IMR-90 (cell line): ENCODE measurements at regions not wholly inside any gene's neighbourhood (a gene's known extent, or its start where the extent isn't known, plus 50 kb on each side); places are given as distances from the start of the nearest gene placed in this dataset.

Source experiments
- ATAC-seq: fragments of 200-7000 bp; cut with Tn5 transposase; 2 replicates; pipeline ENCODE4 v1.9.1; 2020; ENCODE audit warnings: low read depth, mild to moderate bottlenecking, moderate library complexity
- BruUV-seq: library from RNA; stranded (reverse); fragments of 400-500 nt; replicated peaks from 2 replicates; lab custom pipeline; 2021; lab: Mats Ljungman, UMichigan
- CTCF ChIA-PET: fragments of 300-600 bp; formaldehyde crosslinking; extraction: SDS; loops from one replicate; lab custom pipeline; 2021; ENCODE audit warnings: antibody characterized with exemption; lab: Yijun Ruan, JAX
- POLR2A ChIA-PET: fragments of 300-600 bp; sonication (Branson Sonifier 250); formaldehyde crosslinking; loops from one replicate; lab custom pipeline; 2022; ENCODE audit warnings: antibody characterized with exemption; ENCODE audit not compliant: unreplicated experiment; lab: Charles Lee
- DNase-seq: peaks from one replicate; pipeline ENCODE4 v3.0.0; 2013
- H2AFZ ChIP-seq: replicated peaks from 2 replicates; pipeline ENCODE3; 2013; ENCODE audit warnings: low read length, mild to moderate bottlenecking; ENCODE audit not compliant: poor library complexity
- H2AK5ac ChIP-seq: 2 replicates; pipeline ENCODE4 v1.6.1; 2013; ENCODE audit warnings: low read depth, low read length, inconsistent platforms
- H2AK9ac ChIP-seq: replicated peaks from 2 replicates; pipeline ENCODE3; 2013; ENCODE audit warnings: mild to moderate bottlenecking, low read depth, low read length, moderate library complexity; ENCODE audit not compliant: poor library complexity
- H2BK120ac ChIP-seq: 2 replicates; pipeline ENCODE4 v1.6.1; 2013; ENCODE audit warnings: low read depth, low read length, inconsistent platforms
- H2BK15ac ChIP-seq: 3 replicates; pipeline ENCODE4 v1.6.1; 2013; ENCODE audit warnings: low read depth, low read length, inconsistent platforms
- H2BK20ac ChIP-seq: 2 replicates; pipeline ENCODE4 v1.6.1; 2013; ENCODE audit warnings: low read depth, mild to moderate bottlenecking, inconsistent platforms, low read length, moderate library complexity
- H2BK5ac ChIP-seq: 2 replicates; pipeline ENCODE4 v1.6.1; 2013; ENCODE audit warnings: mild to moderate bottlenecking, low read depth, low read length, inconsistent platforms; ENCODE audit not compliant: poor library complexity, severe bottlenecking
- H3K14ac ChIP-seq: replicated peaks from 2 replicates; pipeline ENCODE4 v1.6.1; 2013; ENCODE audit warnings: low read depth, low read length, inconsistent platforms
- H3K18ac ChIP-seq: 2 replicates; pipeline ENCODE4 v1.6.1; 2013; ENCODE audit warnings: low read depth, low read length, control low read depth
- H3K23ac ChIP-seq: 2 replicates; pipeline ENCODE4 v1.6.1; 2013; ENCODE audit warnings: low read depth, low read length, inconsistent platforms
- H3K27ac ChIP-seq: 2 replicates; pipeline ENCODE4 v1.5.1; 2013; ENCODE audit warnings: mild to moderate bottlenecking, control low read depth, low read length; ENCODE audit not compliant: insufficient read depth
- H3K27me3 ChIP-seq: 2 replicates; pipeline ENCODE4 v1.6.1; 2013; ENCODE audit warnings: low read length; ENCODE audit not compliant: control insufficient read depth, insufficient read depth
- H3K36me3 ChIP-seq: 2 replicates; pipeline ENCODE4 v1.6.1; 2013; ENCODE audit warnings: low read length, mixed read lengths; ENCODE audit not compliant: control insufficient read depth, insufficient read depth
- H3K4ac ChIP-seq: 2 replicates; pipeline ENCODE4 v1.6.1; 2013; ENCODE audit warnings: low read depth, low read length, inconsistent platforms
- H3K4me1 ChIP-seq: 2 replicates; pipeline ENCODE4 v1.6.1; 2013; ENCODE audit warnings: low read length, mixed read lengths; ENCODE audit not compliant: control insufficient read depth, insufficient read depth
- H3K4me2 ChIP-seq: 2 replicates; pipeline ENCODE4 v1.6.1; 2013; ENCODE audit warnings: low read depth, mild to moderate bottlenecking, control low read depth, low read length, moderate library complexity
- H3K4me3 ChIP-seq: 2 replicates; pipeline ENCODE4 v1.5.1; 2013; ENCODE audit warnings: low read depth, mild to moderate bottlenecking, control low read depth, low read length, moderate library complexity; ENCODE audit not compliant: insufficient read depth
- H3K56ac ChIP-seq: 2 replicates; pipeline ENCODE4 v1.6.1; 2013; ENCODE audit warnings: low read length, inconsistent platforms; ENCODE audit not compliant: insufficient read depth; ENCODE audit errors: extremely low read depth
- H3K79me1 ChIP-seq, 2 experiments: 2 replicates each; pipeline ENCODE4 v1.6.1; 2013; ENCODE audit warnings: low read length in 2 of 2, inconsistent platforms in 1 of 2, low read depth in 1 of 2
- H3K9ac ChIP-seq: 2 replicates; pipeline ENCODE4 v1.6.1; 2013; ENCODE audit warnings: low read depth, low read length, control low read depth
- H3K9me1 ChIP-seq: 2 replicates; pipeline ENCODE4 v1.6.1; 2013; ENCODE audit warnings: low read length, inconsistent platforms; ENCODE audit not compliant: insufficient read depth
- H3K9me3 ChIP-seq: 2 replicates; pipeline ENCODE4 v1.6.1; 2013; ENCODE audit warnings: low read length; ENCODE audit not compliant: control insufficient read depth, insufficient read depth
- H4K20me1 ChIP-seq: 2 replicates; pipeline ENCODE4 v1.6.1; 2013; ENCODE audit warnings: low read length, inconsistent platforms; ENCODE audit not compliant: insufficient read depth
- H4K5ac ChIP-seq: 2 replicates; pipeline ENCODE4 v1.6.1; 2013; ENCODE audit warnings: mild to moderate bottlenecking, low read depth, low read length, control low read depth
- H4K8ac ChIP-seq, 2 experiments: 2 replicates each; pipeline ENCODE4 v1.6.1; 2013; ENCODE audit warnings: low read depth in 2 of 2, low read length in 2 of 2, control low read depth in 1 of 2, inconsistent platforms in 1 of 2
- H4K91ac ChIP-seq: 2 replicates; pipeline ENCODE4 v1.6.1; 2013; ENCODE audit warnings: low read depth, low read length, inconsistent platforms; ENCODE audit not compliant: insufficient read depth
- BHLHE40 ChIP-seq: fragments of 150-350 bp; IDR thresholded peaks from 2 replicates; pipeline ENCODE4 v1.6.1; 2016; ENCODE audit warnings: mild to moderate bottlenecking, low read depth, low read length
- CEBPB ChIP-seq: IDR thresholded peaks from 2 replicates; pipeline ENCODE4 v1.6.1; 2012; ENCODE audit warnings: low read depth, low read length, improper control_type of control experiment
- CHD1 ChIP-seq: IDR thresholded peaks from 2 replicates; pipeline ENCODE4 v1.6.1; 2012; ENCODE audit warnings: low read depth, low read length, improper control_type of control experiment
- CTCF ChIP-seq: conservative IDR thresholded peaks from 2 replicates; pipeline ENCODE4 v1.5.1; 2012; ENCODE audit warnings: mild to moderate bottlenecking, low read depth, low read length, improper control_type of control experiment
- ELK1 ChIP-seq: fragments of 150-350 bp; IDR thresholded peaks from 2 replicates; pipeline ENCODE4 v1.6.1; 2016; ENCODE audit warnings: low read depth, mild to moderate bottlenecking, low read length, moderate library complexity, borderline replicate concordance
- MAFK ChIP-seq: IDR thresholded peaks from 2 replicates; pipeline ENCODE4 v1.6.1; 2012; ENCODE audit warnings: low read depth, low read length, improper control_type of control experiment
- MXI1 ChIP-seq: IDR thresholded peaks from 2 replicates; pipeline ENCODE4 v1.6.1; 2012; ENCODE audit warnings: low read depth, mild to moderate bottlenecking, low read length, moderate library complexity, borderline replicate concordance
- NFE2L2 ChIP-seq: fragments of 150-350 bp; IDR thresholded peaks from 2 replicates; pipeline ENCODE4 v1.6.1; 2016; ENCODE audit warnings: low read depth, mild to moderate bottlenecking, low read length
- POLR2A ChIP-seq: IDR thresholded peaks from 2 replicates; pipeline ENCODE4 v1.6.1; 2012; ENCODE audit warnings: mild to moderate bottlenecking, low read depth, low read length
- RAD21 ChIP-seq: IDR thresholded peaks from 2 replicates; pipeline ENCODE4 v1.6.1; 2012; ENCODE audit warnings: low read length, improper control_type of control experiment
- RCOR1 ChIP-seq: IDR thresholded peaks from 2 replicates; pipeline ENCODE4 v1.6.1; 2012; ENCODE audit warnings: mild to moderate bottlenecking, low read length, improper control_type of control experiment; ENCODE audit not compliant: insufficient replicate concordance
- RFX5 ChIP-seq: IDR thresholded peaks from 2 replicates; pipeline ENCODE4 v1.8.0; 2012; ENCODE audit warnings: low read depth, mild to moderate bottlenecking, low read length, moderate library complexity
- SMC3 ChIP-seq: fragments of 150-350 bp; IDR thresholded peaks from 2 replicates; pipeline ENCODE4 v1.6.1; 2016; ENCODE audit warnings: low read depth, mild to moderate bottlenecking, antibody characterized with exemption, low read length, moderate library complexity
- dilution Hi-C: fragments of 300-500 bp; cut with HindIII; formaldehyde crosslinking; loops from one replicate; pipeline ENCODE4 v1.14.3; 2018; ENCODE audit warnings: low sequenced_read_pairs; ENCODE audit not compliant: unreplicated experiment
- in situ Hi-C: fragments of 300-500 bp; cut with MboI; formaldehyde crosslinking; loops from 3 replicates; pipeline ENCODE4 v1.14.3; 2019; ENCODE audit warnings: low sequenced_read_pairs, inconsistent platforms, mixed read lengths
- intact Hi-C: fragments of 100-400 bp; cut with micrococcal nuclease; formaldehyde crosslinking; loops from 2 replicates; pipeline ENCODE4 v1.10.0; 2022

GRCh38 chr6:74768738-74769137, 437.1 kb downstream of the COL12A1 start:
- Histone ChIP-seq H2BK5ac (no peak overlapping the region), H3K4me1 (peaks cover 2% of the 10 kb centered on the region; the same call in 1 of the 2 replicates), H3K27me3 (no peaks in the 10 kb centered on the region), H3K18ac (no peak overlapping the region), H3K9me3 (no peaks in the 10 kb centered on the region), H2AFZ (no peak overlapping the region), H2BK15ac (no peak overlapping the region), H2AK9ac (no peak overlapping the region), H3K36me3 (no peaks in the 10 kb centered on the region), H4K5ac (no peak overlapping the region), H4K20me1 (no peaks in the 10 kb centered on the region), H2BK20ac (no peak overlapping the region), H3K4me2 (no peak overlapping the region), H3K27ac (no peak overlapping the region), H3K9ac (no peak overlapping the region), H3K9me1 (no peaks in the 10 kb centered on the region), H2BK120ac (no peak overlapping the region), H2AK5ac (no peak overlapping the region), H4K91ac (no peak overlapping the region), H3K23ac (no peak overlapping the region), H3K4ac (no peak overlapping the region), H3K4me3 (no peak overlapping the region), H3K14ac (no peak overlapping the region), H3K79me1 (no peaks in the 10 kb centered on the region), H3K56ac (no peak overlapping the region), H4K8ac (no peak overlapping the region)
- DNase-seq (no peak), ATAC-seq (no peak)
- dilution Hi-C loops, result no loop called here
- TF ChIP-seq BHLHE40 (no peak), NFE2L2 (no peak), RAD21 (no peak), CTCF (no peak), CEBPB (no peak), RCOR1 (no peak), CHD1 (no peak), MAFK (no peak), POLR2A (no peak), ELK1 (no peak), RFX5 (no peak), SMC3 (no peak), MXI1 (no peak)
- POLR2A ChIA-PET, result no interaction called here
- no TSS peak for BruUV-seq
- in situ Hi-C loops, result no loop called here
- CTCF ChIA-PET, result no interaction called here
- intact Hi-C loops, result no loop called here
